ENCODE measurements at regions not wholly inside any gene's neighbourhood (a gene's known extent, or its start where the extent isn't known, plus 50 kb on each side); places are given as distances from the start of the nearest gene placed in this dataset.

DNA sequence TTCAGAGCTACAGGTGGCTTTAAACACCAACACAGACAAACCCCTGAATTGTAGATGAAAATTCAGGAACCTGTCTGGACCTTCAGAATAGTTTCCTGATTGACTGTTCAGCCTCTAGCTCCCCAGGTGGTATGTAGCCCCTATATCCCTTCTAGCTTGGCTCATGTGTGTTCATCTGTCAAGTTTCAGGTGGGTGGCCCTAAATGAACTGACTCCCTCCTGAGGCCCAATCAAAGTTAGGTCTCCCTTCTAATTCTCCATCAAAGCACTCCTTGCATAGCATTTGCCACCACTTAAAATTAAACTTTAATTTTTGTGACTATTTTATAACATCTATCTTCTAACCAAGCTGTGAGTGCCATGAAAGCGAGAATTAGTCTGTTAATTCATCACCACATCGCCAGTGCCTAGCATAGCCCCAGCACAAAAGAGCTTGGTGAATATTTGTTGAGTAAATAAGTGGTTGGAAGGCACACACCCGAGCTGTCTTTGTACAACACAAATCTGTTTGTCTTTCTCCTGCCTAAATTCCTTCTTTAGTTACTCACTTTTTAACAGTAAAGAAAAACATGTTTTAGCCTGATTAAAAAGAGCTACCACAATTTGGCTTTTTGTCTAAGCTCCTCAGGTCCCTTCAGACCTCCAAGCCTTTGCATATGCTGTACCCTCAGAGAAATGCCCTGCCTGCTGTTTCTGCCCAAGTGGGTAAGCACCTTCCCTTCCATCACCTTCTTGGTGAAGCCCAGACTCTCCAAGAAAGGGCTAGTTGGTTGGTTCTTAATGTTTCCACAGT lies 138.1 kb upstream of the HMHB1 start:
- TF ChIP-seq CHD1 (IDR thresholded peaks at IDR 0.05; ENCODE audit: low read depth, low read length), result no peak
- TF ChIP-seq, protein P1, sequence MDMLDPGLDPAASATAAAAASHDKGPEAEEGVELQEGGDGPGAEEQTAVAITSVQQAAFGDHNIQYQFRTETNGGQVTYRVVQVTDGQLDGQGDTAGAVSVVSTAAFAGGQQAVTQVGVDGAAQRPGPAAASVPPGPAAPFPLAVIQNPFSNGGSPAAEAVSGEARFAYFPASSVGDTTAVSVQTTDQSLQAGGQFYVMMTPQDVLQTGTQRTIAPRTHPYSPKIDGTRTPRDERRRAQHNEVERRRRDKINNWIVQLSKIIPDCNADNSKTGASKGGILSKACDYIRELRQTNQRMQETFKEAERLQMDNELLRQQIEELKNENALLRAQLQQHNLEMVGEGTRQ (IDR thresholded peaks at IDR 0.05; ENCODE audit: low read length), result no peak
- TF ChIP-seq POLR2A (IDR thresholded peaks at IDR 0.05; ENCODE audit: control extremely low read depth in 1 of 2, low read depth in 2 of 2, low read length in 2 of 2), result no peak
